HL-60 (cell line): ENCODE measurements at regions not wholly inside any gene's neighbourhood (a gene's known extent, or its start where the extent isn't known, plus 50 kb on each side); places are given as distances from the start of the nearest gene placed in this dataset.

ENCODE experiments used
- GABPA ChIP-seq: IDR thresholded peaks from 2 replicates; pipeline ENCODE4 v1.6.1; 2012; ENCODE audit warnings: low read depth
- POLR2AphosphoS5 ChIP-seq: IDR thresholded peaks from 2 replicates; pipeline ENCODE4 v1.6.1; 2012; ENCODE audit warnings: low read depth
- SPI1 ChIP-seq: IDR thresholded peaks from 2 replicates; pipeline ENCODE4 v1.6.1; 2012; ENCODE audit warnings: low read depth, mild to moderate bottlenecking, borderline replicate concordance
- TF ChIP-seq, protein P1 (sequence below): IDR thresholded peaks from one replicate; pipeline ENCODE4 v1.5.1; 2011; ENCODE audit warnings: low read length, control low read depth, inconsistent platforms; ENCODE audit not compliant: insufficient read depth
- TF ChIP-seq, protein P2 (sequence below): IDR thresholded peaks from 2 replicates; pipeline ENCODE4 v1.6.1; 2012; ENCODE audit warnings: low read depth; ENCODE audit not compliant: insufficient replicate concordance

- TF ChIP-seq, protein P1, sequence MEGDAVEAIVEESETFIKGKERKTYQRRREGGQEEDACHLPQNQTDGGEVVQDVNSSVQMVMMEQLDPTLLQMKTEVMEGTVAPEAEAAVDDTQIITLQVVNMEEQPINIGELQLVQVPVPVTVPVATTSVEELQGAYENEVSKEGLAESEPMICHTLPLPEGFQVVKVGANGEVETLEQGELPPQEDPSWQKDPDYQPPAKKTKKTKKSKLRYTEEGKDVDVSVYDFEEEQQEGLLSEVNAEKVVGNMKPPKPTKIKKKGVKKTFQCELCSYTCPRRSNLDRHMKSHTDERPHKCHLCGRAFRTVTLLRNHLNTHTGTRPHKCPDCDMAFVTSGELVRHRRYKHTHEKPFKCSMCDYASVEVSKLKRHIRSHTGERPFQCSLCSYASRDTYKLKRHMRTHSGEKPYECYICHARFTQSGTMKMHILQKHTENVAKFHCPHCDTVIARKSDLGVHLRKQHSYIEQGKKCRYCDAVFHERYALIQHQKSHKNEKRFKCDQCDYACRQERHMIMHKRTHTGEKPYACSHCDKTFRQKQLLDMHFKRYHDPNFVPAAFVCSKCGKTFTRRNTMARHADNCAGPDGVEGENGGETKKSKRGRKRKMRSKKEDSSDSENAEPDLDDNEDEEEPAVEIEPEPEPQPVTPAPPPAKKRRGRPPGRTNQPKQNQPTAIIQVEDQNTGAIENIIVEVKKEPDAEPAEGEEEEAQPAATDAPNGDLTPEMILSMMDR = no peak
- TF ChIP-seq, protein P2, sequence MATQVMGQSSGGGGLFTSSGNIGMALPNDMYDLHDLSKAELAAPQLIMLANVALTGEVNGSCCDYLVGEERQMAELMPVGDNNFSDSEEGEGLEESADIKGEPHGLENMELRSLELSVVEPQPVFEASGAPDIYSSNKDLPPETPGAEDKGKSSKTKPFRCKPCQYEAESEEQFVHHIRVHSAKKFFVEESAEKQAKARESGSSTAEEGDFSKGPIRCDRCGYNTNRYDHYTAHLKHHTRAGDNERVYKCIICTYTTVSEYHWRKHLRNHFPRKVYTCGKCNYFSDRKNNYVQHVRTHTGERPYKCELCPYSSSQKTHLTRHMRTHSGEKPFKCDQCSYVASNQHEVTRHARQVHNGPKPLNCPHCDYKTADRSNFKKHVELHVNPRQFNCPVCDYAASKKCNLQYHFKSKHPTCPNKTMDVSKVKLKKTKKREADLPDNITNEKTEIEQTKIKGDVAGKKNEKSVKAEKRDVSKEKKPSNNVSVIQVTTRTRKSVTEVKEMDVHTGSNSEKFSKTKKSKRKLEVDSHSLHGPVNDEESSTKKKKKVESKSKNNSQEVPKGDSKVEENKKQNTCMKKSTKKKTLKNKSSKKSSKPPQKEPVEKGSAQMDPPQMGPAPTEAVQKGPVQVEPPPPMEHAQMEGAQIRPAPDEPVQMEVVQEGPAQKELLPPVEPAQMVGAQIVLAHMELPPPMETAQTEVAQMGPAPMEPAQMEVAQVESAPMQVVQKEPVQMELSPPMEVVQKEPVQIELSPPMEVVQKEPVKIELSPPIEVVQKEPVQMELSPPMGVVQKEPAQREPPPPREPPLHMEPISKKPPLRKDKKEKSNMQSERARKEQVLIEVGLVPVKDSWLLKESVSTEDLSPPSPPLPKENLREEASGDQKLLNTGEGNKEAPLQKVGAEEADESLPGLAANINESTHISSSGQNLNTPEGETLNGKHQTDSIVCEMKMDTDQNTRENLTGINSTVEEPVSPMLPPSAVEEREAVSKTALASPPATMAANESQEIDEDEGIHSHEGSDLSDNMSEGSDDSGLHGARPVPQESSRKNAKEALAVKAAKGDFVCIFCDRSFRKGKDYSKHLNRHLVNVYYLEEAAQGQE = no peak
- TF ChIP-seq POLR2AphosphoS5 = no peak
- no peak for TF ChIP-seq GABPA
- TF ChIP-seq SPI1 = no peak
These were observed 174.2 kb upstream of the ATP2B1 start for GRCh38 chr12:89882792-89883191.
